Mucosa of rectum (tissue), 2 donors: ENCODE measurements at regions not wholly inside any gene's neighbourhood (a gene's known extent, or its start where the extent isn't known, plus 50 kb on each side); places are given as distances from the start of the nearest gene placed in this dataset.
"Not testable (repeated sequence)": the region's sequence is repeated elsewhere in the genome, so short reads cannot be mapped to it uniquely, and the experiment has no call there.

ENCODE experiments used
- H3K27ac ChIP-seq, 2 donors: one replicate each; pipeline ENCODE4 v1.7.0; 2013; ENCODE audit warnings: inconsistent platforms in 2 of 2, low read depth in 2 of 2, low read length in 2 of 2
- H3K27me3 ChIP-seq, 2 donors: one replicate each; pipeline ENCODE4 v1.7.0; 2013; ENCODE audit warnings: low read length in 2 of 2; ENCODE audit not compliant: control insufficient read depth in 2 of 2, insufficient read depth in 2 of 2
- H3K36me3 ChIP-seq, 2 donors: one replicate each; pipeline ENCODE4 v1.7.0; 2013; ENCODE audit warnings: low read length in 2 of 2; ENCODE audit not compliant: control insufficient read depth in 2 of 2, insufficient read depth in 2 of 2
- H3K4me1 ChIP-seq, 2 donors: one replicate each; pipeline ENCODE4 v1.7.0; 2013; ENCODE audit warnings: low read length in 2 of 2, mild to moderate bottlenecking in 1 of 2; ENCODE audit not compliant: control insufficient read depth in 2 of 2, insufficient read depth in 2 of 2
- H3K4me3 ChIP-seq, 2 donors: one replicate each; pipeline ENCODE4 v1.7.0; 2013; ENCODE audit warnings: low read length in 2 of 2
- H3K9ac ChIP-seq, 2 donors: one replicate each; pipeline ENCODE4 v1.7.0; 2013; ENCODE audit warnings: low read length in 2 of 2, low read depth in 1 of 2, mild to moderate bottlenecking in 1 of 2
- H3K9me3 ChIP-seq, 2 donors: one replicate each; pipeline ENCODE4 v1.7.0; 2013; ENCODE audit warnings: low read length in 2 of 2; ENCODE audit not compliant: control insufficient read depth in 2 of 2
- donor health status: healthy.
- donor health status: Normal muscosa, but diverticular disease.

GRCh38 chr4:130023088-130023487, 927.1 kb downstream of the C4orf33 start:
- Histone ChIP-seq H3K9me3 (no peaks in the 10 kb centered on the region), H3K27ac (no peak overlapping the region), H3K9ac (no peak overlapping the region), H3K36me3 (no peaks in the 10 kb centered on the region), H3K4me1 (no peaks in the 10 kb centered on the region), H3K4me3 (no peak overlapping the region), H3K27me3 (no peaks in the 10 kb centered on the region)

GRCh38 chr4:130025701-130026100, 929.7 kb downstream of the C4orf33 start:
- Histone ChIP-seq H3K9ac (no peak overlapping the region), H3K27me3 (no peaks in the 10 kb centered on the region), H3K4me3 (no peak overlapping the region), H3K9me3 (no peaks in the 10 kb centered on the region), H3K27ac (no peak overlapping the region), H3K4me1 (no peaks in the 10 kb centered on the region), H3K36me3 (no peaks in the 10 kb centered on the region)

GRCh38 chr4:130026185-130026584, 930.2 kb downstream of the C4orf33 start:
- H3K9me3 ChIP-seq, result no peaks in the 10 kb centered on the region
- H3K27me3 ChIP-seq, result no peaks in the 10 kb centered on the region
- H3K4me1 ChIP-seq, result no peaks in the 10 kb centered on the region
- H3K36me3 ChIP-seq, result no peaks in the 10 kb centered on the region
- no peak overlapping the region for H3K9ac ChIP-seq
- H3K4me3 ChIP-seq, result no peak overlapping the region
- H3K27ac ChIP-seq, result no peak overlapping the region

GRCh38 chr4:130027973-130028372, 932.0 kb downstream of the C4orf33 start:
- Histone ChIP-seq H3K27me3 (no peaks in the 10 kb centered on the region), H3K9ac (no peak overlapping the region), H3K36me3 (no peaks in the 10 kb centered on the region), H3K4me1 (no peaks in the 10 kb centered on the region), H3K27ac (no peak overlapping the region), H3K4me3 (no peak overlapping the region), H3K9me3 (no peaks in the 10 kb centered on the region)

GRCh38 chr4:130028552-130028951, 932.6 kb downstream of the C4orf33 start:
- H3K27ac ChIP-seq, result no peak overlapping the region
- H3K9ac ChIP-seq, result no peak overlapping the region
- no peak overlapping the region for H3K4me3 ChIP-seq
- no peaks in the 10 kb centered on the region for H3K27me3 ChIP-seq
- H3K9me3 ChIP-seq, result no peaks in the 10 kb centered on the region
- no peaks in the 10 kb centered on the region for H3K4me1 ChIP-seq
- H3K36me3 ChIP-seq, result no peaks in the 10 kb centered on the region

GRCh38 chr4:130029442-130029841, 933.5 kb downstream of the C4orf33 start:
- H3K27ac ChIP-seq, result no peak overlapping the region
- no peaks in the 10 kb centered on the region for H3K4me1 ChIP-seq
- H3K4me3 ChIP-seq, result no peak overlapping the region
- H3K27me3 ChIP-seq, result no peaks in the 10 kb centered on the region
- H3K9me3 ChIP-seq, result no peaks in the 10 kb centered on the region
- H3K36me3 ChIP-seq, result no peaks in the 10 kb centered on the region
- no peak overlapping the region for H3K9ac ChIP-seq

- Histone ChIP-seq H3K4me1 (no peaks in the 10 kb centered on the region), H3K27me3 (no peaks in the 10 kb centered on the region)
Measured at GRCh38 chr4:130031858-130032257, 935.9 kb downstream of the C4orf33 start.

GRCh38 chr4:130033657-130034056, 937.7 kb downstream of the C4orf33 start:
- H3K9me3 ChIP-seq, H3K36me3 ChIP-seq, H3K4me3 ChIP-seq, H3K4me1 ChIP-seq, H3K27me3 ChIP-seq, H3K9ac ChIP-seq, H3K27ac ChIP-seq: not testable (repeated sequence)

More at GRCh38 chr4:130031858-130032257, 935.9 kb downstream of the C4orf33 start:
- no peaks in the 10 kb centered on the region for H3K9me3 ChIP-seq
- H3K36me3 ChIP-seq, result no peaks in the 10 kb centered on the region
- H3K9ac ChIP-seq, result no peak overlapping the region
- no peak overlapping the region for H3K4me3 ChIP-seq
- H3K27ac ChIP-seq, result no peak overlapping the region

GRCh38 chr4:130034876-130035275, 938.9 kb downstream of the C4orf33 start:
- H3K36me3 ChIP-seq, result no peaks in the 10 kb centered on the region
- H3K27ac ChIP-seq, result no peak overlapping the region
- no peak overlapping the region for H3K9ac ChIP-seq
- no peak overlapping the region for H3K4me3 ChIP-seq
- H3K27me3 ChIP-seq, result no peaks in the 10 kb centered on the region
- H3K9me3 ChIP-seq, result no peaks in the 10 kb centered on the region
- H3K4me1 ChIP-seq, result no peaks in the 10 kb centered on the region

- Histone ChIP-seq H3K27ac (no peak overlapping the region), H3K9me3 (no peaks in the 10 kb centered on the region), H3K9ac (no peak overlapping the region), H3K36me3 (no peaks in the 10 kb centered on the region), H3K27me3 (no peaks in the 10 kb centered on the region), H3K4me1 (no peaks in the 10 kb centered on the region), H3K4me3 (no peak overlapping the region)
Measured at GRCh38 chr4:130035391-130035790, 939.4 kb downstream of the C4orf33 start.

- not testable (repeated sequence) for H3K9ac ChIP-seq, H3K4me3 ChIP-seq, H3K27me3 ChIP-seq, H3K27ac ChIP-seq, H3K9me3 ChIP-seq, H3K4me1 ChIP-seq, H3K36me3 ChIP-seq
Measured at GRCh38 chr4:130037866-130038265, 941.9 kb downstream of the C4orf33 start.
